ENCODE measurements at regions not wholly inside any gene's neighbourhood (a gene's known extent, or its start where the extent isn't known, plus 50 kb on each side); places are given as distances from the start of the nearest gene placed in this dataset.
A peak's percentile ranks its signal among the peaks of the same experiment; 100 is the strongest.
"Not testable (repeated sequence)": the region's sequence is repeated elsewhere in the genome, so short reads cannot be mapped to it uniquely, and the experiment has no call there.

DNA sequence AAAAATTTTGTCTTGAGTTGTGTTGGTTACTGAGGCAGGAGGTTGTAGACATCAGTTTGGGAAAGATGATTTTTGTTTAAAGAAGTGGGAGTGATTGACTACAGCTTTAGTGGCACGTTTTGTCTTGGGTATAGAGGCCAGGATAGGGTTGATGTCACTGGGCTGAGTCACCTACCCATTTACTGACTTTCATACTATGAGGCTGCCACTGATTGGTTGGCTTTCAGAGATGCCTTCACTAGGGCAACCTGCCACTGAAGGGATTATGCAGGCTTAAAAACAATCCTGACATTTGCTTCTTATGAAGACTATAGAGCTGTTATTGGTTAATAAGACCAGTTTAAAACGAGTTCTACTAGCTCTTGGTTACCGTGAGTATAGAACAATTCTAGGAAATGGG lies 479.1 kb downstream of the SOX11 start:
- DNase-seq: no peak
- TF ChIP-seq POLR2A (IDR thresholded peaks at IDR 0.05; ENCODE audit: low read length) (no peak), GATA1 (IDR thresholded peaks at IDR 0.05; ENCODE audit: low read depth, low read length) (no peak)

DNA sequence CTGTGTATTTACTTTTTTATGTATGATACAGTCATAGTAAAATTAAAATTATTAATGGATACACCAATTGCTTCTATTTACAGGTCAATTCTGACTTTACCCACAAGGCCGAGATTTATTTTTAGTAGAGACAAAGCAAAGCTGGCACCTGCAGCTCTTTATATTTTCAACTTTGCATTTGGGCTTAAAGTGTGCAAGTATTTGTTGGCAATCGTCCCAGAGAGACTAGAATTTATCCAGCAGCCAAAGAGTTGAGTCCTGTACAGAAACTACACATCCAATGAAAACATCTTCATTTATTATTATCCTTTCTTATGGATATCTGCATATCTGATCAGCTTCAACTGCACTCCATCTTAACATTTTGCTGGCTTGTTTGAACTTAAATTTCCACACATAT lies 485.6 kb downstream of the SOX11 start:
- DNase-seq: no peak
- no peak for TF ChIP-seq GATA1 (IDR thresholded peaks at IDR 0.05; ENCODE audit: low read depth, low read length)
- TF ChIP-seq POLR2A (IDR thresholded peaks at IDR 0.05; ENCODE audit: low read length): no peak

DNA sequence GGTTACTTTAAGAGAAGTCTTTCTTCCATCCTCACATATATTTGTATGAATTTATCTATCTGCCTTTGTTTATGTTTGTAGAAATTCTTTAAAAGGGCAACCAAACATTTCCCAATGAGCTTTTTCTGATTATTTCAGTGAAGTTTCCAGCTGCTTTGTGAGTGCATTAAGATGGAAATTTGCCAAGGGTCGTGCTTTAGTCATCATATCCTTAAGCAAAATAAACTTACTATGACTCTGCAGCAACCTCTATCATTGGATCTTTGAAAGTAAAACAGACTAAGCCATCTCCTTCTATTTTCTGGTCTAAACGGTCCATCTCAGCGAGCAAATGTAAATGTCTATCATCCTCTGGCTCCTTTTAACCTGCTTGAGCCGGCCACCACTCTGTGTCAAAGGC lies 489.3 kb downstream of the SOX11 start:
- no peak for DNase-seq
- TF ChIP-seq GATA1 (IDR thresholded peaks at IDR 0.05; ENCODE audit: low read depth, low read length) (no peak), POLR2A (IDR thresholded peaks at IDR 0.05; ENCODE audit: low read length) (no peak)

DNA sequence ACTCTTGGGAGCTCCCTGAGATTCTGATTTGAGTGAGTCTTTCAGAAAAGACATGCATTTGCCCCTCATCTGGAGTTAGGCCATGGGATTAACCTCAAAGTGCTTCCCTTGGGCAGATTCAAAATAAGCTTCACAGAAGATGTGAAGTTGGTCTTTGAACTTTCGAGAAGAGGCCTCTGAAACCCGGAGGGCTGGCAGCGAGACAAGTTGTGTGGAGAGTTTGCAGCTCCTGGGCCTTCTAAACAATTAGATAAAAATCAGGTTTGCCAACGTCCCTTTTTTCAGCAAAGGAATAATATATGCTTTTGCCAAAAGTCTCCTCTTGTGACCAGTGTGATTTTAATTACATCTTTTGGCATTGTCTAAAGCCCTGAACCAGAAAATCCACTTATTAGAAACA lies 489.7 kb downstream of the SOX11 start:
- TF ChIP-seq POLR2A (IDR thresholded peaks at IDR 0.05; ENCODE audit: low read length) (no peak), GATA1 (IDR thresholded peaks at IDR 0.05; ENCODE audit: low read depth, low read length) (no peak)
- DNase-seq: no peak

DNA sequence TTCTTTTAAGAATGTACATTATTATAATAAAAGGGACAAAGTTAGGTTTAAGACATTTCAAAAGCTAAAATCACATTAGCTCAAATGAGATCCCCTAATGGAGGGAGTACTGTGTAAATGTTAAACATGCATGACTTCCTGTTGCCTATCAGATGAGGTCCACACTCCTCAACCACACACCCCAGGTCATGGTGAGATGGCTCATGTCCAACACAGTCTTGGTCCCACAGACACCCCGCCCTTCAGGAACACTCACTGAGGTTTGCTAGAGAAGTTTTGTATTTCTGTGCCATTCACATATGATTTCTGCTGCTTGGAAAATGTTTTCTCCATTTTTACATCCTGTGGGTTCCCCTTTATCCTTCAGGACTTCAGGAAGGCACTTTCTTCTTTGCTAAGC lies 491.0 kb downstream of the SOX11 start:
- TF ChIP-seq POLR2A (IDR thresholded peaks at IDR 0.05; ENCODE audit: low read length): no peak
- peak in 1 of 2 experiments; percentile 1 for DNase-seq

DNA sequence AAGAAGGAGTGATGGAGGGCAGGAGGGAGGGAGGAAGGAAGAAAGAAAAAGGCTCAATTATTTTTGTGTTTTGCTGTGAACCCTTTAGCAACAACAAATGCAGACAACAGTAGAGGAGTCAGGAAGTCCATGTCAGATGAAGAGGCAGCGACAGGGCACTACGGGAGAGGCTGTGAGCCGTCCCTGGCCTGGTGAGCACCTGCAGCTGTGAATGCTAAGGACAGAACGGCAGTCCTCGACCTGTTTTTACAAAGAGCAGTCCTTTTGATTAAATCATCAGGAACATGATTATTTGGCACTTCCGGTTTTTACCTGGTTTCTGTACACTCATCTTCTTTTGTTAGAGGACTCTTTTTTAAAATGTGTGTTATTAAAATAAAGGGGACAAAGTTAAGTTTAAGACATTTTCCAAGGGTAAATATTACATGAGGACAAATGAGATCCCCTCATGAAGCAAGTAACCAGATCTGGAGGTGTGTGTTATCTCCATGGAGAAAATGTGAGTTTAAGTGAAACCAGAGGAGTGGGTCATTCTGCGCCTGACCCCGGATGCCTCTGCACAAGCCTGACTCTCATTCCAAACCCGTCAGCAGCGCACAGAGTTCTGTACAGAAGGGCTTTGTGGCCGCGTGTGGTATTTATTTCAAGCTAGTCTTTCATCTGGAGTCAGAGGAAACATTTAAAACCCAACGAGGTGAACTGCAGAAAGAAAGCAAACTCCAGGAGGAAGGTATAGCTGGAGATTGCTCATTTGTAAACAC lies 492.5 kb downstream of the SOX11 start:
- DNase-seq: no peak
- no peak for TF ChIP-seq GATA1 (IDR thresholded peaks at IDR 0.05; ENCODE audit: low read depth, low read length)
- no peak for TF ChIP-seq POLR2A (IDR thresholded peaks at IDR 0.05; ENCODE audit: low read length)

DNA sequence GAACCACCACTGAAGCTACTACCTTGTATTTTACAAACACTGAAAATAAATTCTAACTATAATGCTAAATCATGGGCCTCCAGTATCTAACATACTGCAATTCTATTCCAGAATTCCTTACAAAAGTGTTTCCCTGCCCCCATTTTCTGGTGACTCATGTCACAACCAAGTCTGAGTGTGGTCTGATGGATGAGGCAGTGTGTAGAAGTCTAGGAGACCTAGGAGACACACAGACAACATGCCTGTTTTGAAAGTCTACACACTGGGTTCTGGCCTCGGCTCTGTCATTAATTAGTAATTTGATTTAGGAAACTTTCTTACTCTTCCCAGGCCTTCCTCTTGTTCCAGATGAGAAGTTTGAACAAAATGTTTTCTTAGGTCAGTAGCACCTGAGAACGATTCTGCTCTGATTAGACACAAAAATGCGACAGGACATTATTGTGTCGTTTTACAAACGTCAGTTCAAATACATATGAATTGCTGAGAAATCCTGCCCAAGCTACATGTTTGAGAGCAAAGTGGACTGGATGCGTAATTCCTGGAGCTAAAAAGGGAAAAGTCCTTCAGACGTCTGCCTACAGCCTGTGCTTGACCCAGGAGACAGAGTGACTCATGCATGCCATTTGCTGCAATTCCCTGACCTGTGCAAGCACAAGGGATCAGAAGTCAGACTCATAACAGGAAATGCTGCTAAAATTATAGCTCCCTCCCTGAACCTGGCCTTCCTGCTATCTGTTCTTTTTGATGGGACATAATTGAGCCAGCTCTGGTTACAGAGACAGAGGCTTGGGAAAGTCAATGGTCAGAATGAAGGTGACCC lies 494.4 kb downstream of the SOX11 start:
- no peak for TF ChIP-seq GATA1 (IDR thresholded peaks at IDR 0.05; ENCODE audit: low read depth, low read length)
- no peak for TF ChIP-seq POLR2A (IDR thresholded peaks at IDR 0.05; ENCODE audit: low read length)

DNA sequence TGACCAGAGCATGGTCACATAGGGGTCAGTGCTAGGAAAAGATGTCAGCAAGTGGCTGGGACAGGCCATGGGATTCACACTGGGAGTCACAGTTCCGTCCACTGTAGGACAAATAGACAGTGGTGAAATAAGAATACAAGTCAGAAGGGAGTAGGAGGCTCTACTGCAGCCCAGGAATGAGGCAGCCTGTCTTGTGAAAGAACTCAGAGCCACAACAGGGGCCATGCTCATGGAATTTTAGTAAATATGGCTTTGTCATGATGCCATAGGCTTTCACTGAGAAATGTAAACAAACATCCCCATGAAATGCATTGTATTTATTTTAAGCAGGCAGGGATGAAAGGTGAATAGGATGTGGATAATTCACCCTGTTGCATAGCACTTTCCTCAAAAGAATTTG lies 504.3 kb downstream of the SOX11 start:
- no peak for DNase-seq
- TF ChIP-seq GATA1 (IDR thresholded peaks at IDR 0.05; ENCODE audit: low read depth, low read length): no peak
- TF ChIP-seq POLR2A (IDR thresholded peaks at IDR 0.05; ENCODE audit: low read length): no peak

More for the DNA sequence above, 494.4 kb downstream of the SOX11 start:
- no peak for DNase-seq

DNA sequence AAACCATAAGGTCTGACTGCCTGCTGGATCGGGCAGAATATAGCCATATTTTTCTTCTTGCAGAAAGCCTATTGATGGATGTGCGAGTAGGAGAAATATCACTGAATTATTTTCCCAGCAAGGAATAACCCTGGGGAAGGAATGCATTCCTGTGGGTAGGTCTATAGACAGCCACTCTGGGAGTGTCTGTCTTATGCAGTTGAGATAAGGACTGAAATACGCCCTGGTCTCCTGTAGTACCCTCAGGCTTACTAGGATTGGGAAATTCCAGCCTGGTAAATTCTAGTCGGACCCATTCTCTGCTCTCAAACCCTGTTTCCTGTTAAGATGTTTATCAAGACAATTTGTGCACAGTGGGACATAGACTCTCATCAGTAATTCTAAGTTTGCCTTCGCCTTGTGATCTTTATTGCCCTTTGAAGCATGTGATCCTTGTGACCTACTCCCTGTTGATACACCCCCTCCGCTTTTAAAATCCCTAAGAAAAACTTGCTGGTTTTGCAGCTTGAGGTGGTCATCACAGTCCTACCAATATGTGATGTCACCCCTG lies 506.3 kb downstream of the SOX11 start:
- DNase-seq: not testable (repeated sequence)

DNA sequence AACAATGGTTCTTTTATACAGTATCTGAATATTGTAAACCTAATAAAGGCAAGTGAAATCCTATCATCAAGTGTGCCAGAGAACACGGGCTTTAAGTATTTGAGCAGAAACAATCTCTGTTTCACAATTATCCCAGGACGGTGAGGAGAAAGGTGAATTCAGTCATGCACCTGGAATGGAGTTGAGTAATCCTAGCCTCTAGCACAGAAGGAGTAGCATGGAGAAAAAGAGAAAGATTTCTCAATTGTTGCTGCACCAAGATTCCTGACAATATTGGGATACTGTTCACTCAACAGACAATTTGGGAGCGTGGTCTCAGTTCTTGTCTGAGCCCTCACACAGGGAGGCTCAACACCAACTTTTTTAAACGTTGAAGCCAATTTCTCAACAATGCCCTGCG lies 510.6 kb downstream of the SOX11 start:
- no peak for DNase-seq
- TF ChIP-seq POLR2A (IDR thresholded peaks at IDR 0.05; ENCODE audit: low read length): no peak

DNA sequence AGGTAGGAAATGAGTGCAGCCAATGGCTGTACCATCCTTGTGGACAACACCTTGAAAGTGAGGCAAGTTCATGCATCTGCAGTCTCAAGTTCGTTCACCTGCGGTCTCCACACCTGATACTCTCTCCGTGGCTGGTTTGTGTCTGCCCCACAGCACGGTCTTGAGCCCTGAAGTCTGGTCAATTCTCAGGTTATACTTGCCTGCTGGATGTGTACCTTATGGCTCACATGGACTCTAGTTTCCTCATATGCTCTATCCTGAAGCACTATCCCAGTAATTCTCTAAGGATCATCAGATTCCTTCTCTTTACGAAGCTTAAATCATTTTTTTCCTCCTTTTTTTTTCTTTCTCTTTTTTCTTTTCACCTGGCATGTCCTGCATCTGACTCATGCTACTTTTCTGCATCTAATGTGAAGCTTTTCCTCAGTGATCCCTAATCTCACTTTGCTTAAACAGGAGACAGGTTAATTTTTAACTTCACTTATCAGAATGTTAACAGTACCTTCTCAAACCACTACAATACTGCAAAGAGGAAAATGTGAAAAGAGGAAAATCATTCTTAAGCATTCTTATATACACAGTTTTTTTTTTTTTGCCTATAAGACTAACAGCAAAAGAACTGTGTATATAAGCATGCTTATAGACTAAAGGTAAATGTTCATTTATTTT lies 511.2 kb downstream of the SOX11 start:
- no peak for TF ChIP-seq GATA1 (IDR thresholded peaks at IDR 0.05; ENCODE audit: low read depth, low read length)
- TF ChIP-seq POLR2A (IDR thresholded peaks at IDR 0.05; ENCODE audit: low read length): no peak
- no peak for DNase-seq

DNA sequence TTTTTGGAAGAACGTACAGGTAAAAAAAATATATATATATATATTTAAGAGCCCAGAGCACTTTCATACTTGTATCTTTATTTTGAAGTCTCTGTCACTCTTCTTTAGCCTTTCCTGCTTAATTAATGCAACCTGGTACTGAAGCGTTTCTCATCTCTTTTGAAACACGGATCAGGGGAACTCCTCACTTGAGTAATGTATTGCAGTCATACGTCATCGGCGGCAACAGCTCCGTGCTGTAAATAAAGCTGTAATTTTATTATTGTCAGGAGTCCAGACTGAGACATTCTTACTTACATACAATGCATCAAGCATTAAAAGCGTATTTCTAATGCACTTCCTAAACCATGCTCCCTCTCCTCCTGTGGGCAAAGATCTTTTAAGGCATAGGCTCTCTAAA lies 514.7 kb downstream of the SOX11 start:
- no peak for DNase-seq
- TF ChIP-seq POLR2A (IDR thresholded peaks at IDR 0.05; ENCODE audit: low read length): no peak
- no peak for TF ChIP-seq GATA1 (IDR thresholded peaks at IDR 0.05; ENCODE audit: low read depth, low read length)

DNA sequence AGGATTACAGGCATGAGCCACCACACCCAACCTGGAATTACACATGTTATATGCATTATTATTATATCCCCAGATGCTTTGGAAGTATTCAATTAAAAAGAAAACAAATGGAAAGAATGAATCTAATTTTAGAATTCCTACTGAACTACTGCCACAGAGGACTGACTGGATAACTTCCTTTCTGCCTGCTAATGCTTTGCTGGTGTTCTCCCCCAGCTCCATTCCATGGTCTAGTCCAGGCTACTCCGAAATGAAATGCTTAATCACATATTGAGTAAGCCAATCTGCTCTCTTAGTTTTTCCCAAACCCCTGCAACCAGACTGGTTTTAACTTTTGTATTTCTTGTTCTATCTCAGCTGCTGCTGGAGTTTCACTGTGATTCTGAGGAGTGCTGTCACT lies 519.1 kb downstream of the SOX11 start:
- TF ChIP-seq GATA1 (IDR thresholded peaks at IDR 0.05; ENCODE audit: low read depth, low read length): no peak
- TF ChIP-seq POLR2A (IDR thresholded peaks at IDR 0.05; ENCODE audit: low read length): no peak

DNA sequence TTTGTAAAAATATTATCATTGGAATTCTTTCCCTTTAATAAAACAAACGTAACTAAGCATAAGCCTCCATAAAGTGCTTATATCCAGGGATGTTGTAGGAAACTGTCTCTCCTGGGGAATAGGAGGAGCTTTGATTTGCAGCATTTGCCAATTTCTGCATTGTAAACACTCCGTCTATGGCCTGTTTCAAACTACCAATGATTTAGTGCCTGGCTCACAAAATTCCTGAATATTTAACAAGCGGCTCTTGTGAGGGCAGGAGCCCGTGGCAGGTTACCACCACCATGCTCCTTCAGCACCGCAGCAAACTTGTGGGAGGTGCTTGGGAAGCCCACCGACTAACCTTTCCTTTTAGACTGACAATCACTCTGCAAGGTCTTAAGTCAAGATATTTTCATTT lies 520.3 kb downstream of the SOX11 start:
- no peak for DNase-seq
- no peak for TF ChIP-seq POLR2A (IDR thresholded peaks at IDR 0.05; ENCODE audit: low read length)
- no peak for TF ChIP-seq GATA1 (IDR thresholded peaks at IDR 0.05; ENCODE audit: low read depth, low read length)

More for the DNA sequence above, 519.1 kb downstream of the SOX11 start:
- no peak for DNase-seq
